Right lobe of liver (tissue), 4 donors: ENCODE measurements at regions not wholly inside any gene's neighbourhood (a gene's known extent, or its start where the extent isn't known, plus 50 kb on each side); places are given as distances from the start of the nearest gene placed in this dataset.

ENCODE experiments used
- POLR2A ChIP-seq: fragments of 450-650 bp; IDR thresholded peaks from one replicate; pipeline ENCODE4 v1.6.1; 2017; ENCODE audit warnings: antibody characterized with exemption, mild to moderate bottlenecking
- TF ChIP-seq, protein P1 (sequence below), 4 donors: fragments of 200-600 bp in 3 of 4; fragments of 450-650 bp in 1 of 4; IDR thresholded peaks; one replicate each; pipeline versions ENCODE4 v1.5.1 to v1.8.0; 2016 to 2022; ENCODE audit warnings: antibody characterized with exemption in 4 of 4, mild to moderate bottlenecking in 2 of 4
- donor health status: DM: no; HTN: no; CAD: no.
- donor health status: DM: no; HTN: no; CAD: no.
- donor health status: DM: no; HTN: yes; CAD: no.

DNA sequence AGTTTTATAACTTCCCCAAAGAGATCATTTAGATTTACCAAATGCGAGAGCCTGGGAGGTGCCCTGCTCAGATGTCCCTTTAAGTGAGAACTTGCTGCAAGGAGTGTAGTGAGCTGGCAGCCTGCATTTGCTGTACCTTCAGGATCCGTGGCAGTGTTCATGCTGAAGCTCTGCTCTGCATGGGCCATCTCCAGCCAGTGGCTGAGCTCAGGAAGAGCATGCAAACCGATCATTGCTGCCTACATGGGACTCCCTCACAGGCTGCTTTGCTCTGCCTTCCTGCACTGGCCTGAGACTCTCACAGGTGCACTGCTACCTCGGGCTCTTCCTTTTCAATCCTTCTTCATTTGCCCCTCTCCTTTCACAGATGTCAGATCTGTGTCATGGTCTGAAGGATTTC, 152.0 kb upstream of the SFRP2 start:
- TF ChIP-seq, protein P1, sequence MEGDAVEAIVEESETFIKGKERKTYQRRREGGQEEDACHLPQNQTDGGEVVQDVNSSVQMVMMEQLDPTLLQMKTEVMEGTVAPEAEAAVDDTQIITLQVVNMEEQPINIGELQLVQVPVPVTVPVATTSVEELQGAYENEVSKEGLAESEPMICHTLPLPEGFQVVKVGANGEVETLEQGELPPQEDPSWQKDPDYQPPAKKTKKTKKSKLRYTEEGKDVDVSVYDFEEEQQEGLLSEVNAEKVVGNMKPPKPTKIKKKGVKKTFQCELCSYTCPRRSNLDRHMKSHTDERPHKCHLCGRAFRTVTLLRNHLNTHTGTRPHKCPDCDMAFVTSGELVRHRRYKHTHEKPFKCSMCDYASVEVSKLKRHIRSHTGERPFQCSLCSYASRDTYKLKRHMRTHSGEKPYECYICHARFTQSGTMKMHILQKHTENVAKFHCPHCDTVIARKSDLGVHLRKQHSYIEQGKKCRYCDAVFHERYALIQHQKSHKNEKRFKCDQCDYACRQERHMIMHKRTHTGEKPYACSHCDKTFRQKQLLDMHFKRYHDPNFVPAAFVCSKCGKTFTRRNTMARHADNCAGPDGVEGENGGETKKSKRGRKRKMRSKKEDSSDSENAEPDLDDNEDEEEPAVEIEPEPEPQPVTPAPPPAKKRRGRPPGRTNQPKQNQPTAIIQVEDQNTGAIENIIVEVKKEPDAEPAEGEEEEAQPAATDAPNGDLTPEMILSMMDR (IDR thresholded peaks at IDR 0.05) = no peak
- TF ChIP-seq POLR2A = no peak
